H9 (cell line): ENCODE measurements at regions not wholly inside any gene's neighbourhood (a gene's known extent, or its start where the extent isn't known, plus 50 kb on each side); places are given as distances from the start of the nearest gene placed in this dataset.

ENCODE experiments used
- DNase-seq: peaks from one replicate; pipeline ENCODE4 v3.0.0-alpha.2; 2017
- H2AFZ ChIP-seq: one replicate; pipeline ENCODE4 v1.6.1; 2013; ENCODE audit warnings: mild to moderate bottlenecking, low read length, control low read depth, moderate library complexity
- H2AK5ac ChIP-seq: 2 replicates; pipeline ENCODE4 v1.6.1; 2013; ENCODE audit warnings: low read length, control low read depth, mixed read lengths; ENCODE audit not compliant: insufficient read length
- H2BK120ac ChIP-seq: one replicate; pipeline ENCODE4 v1.6.1; 2013; ENCODE audit warnings: low read depth, mild to moderate bottlenecking, low read length, control low read depth, inconsistent platforms; ENCODE audit not compliant: poor library complexity, severe bottlenecking
- H2BK12ac ChIP-seq: 2 replicates; pipeline ENCODE4 v1.6.1; 2013; ENCODE audit warnings: low read length, control low read depth, mixed read lengths, low read depth; ENCODE audit not compliant: insufficient read length
- H2BK15ac ChIP-seq: 2 replicates; pipeline ENCODE4 v1.6.1; 2013; ENCODE audit warnings: low read depth, low read length, control low read depth
- H2BK20ac ChIP-seq: one replicate; pipeline ENCODE4 v1.6.1; 2013; ENCODE audit warnings: low read depth, mild to moderate bottlenecking, low read length, control low read depth, inconsistent platforms; ENCODE audit not compliant: poor library complexity, severe bottlenecking
- H2BK5ac ChIP-seq: 2 replicates; pipeline ENCODE4 v1.6.1; 2013; ENCODE audit warnings: low read length, control low read depth, mixed read lengths; ENCODE audit not compliant: insufficient read length
- H3K14ac ChIP-seq: 2 replicates; pipeline ENCODE4 v1.6.1; 2013; ENCODE audit warnings: low read length, control low read depth; ENCODE audit not compliant: insufficient read depth
- H3K18ac ChIP-seq: 2 replicates; pipeline ENCODE4 v1.6.1; 2013; ENCODE audit warnings: low read depth, mild to moderate bottlenecking, mixed read lengths, low read length, control low read depth; ENCODE audit not compliant: insufficient read length
- H3K23ac ChIP-seq: 2 replicates; pipeline ENCODE4 v1.6.1; 2013; ENCODE audit warnings: low read length, control low read depth, mixed read lengths, low read depth; ENCODE audit not compliant: insufficient read length
- H3K23me2 ChIP-seq: 2 replicates; pipeline ENCODE4 v1.6.1; 2013; ENCODE audit warnings: low read depth, mild to moderate bottlenecking, mixed read lengths, low read length, control low read depth; ENCODE audit not compliant: insufficient read length, poor library complexity, severe bottlenecking
- H3K27ac ChIP-seq: 2 replicates; pipeline ENCODE4 v1.5.1; 2013; ENCODE audit warnings: low read length, control low read depth, mixed read lengths, low read depth; ENCODE audit not compliant: insufficient read length
- H3K27me3 ChIP-seq: 2 replicates; pipeline ENCODE4 v1.6.1; 2013; ENCODE audit warnings: low read length, control low read depth, inconsistent platforms; ENCODE audit not compliant: insufficient read depth
- H3K4ac ChIP-seq: 2 replicates; pipeline ENCODE4 v1.6.1; 2013; ENCODE audit warnings: low read depth, mild to moderate bottlenecking, control low read depth, inconsistent platforms, low read length, moderate library complexity
- H3K4me1 ChIP-seq: 2 replicates; pipeline ENCODE4 v1.6.1; 2013; ENCODE audit warnings: low read length, control low read depth, inconsistent platforms; ENCODE audit not compliant: insufficient read depth
- H3K4me2 ChIP-seq: 2 replicates; pipeline ENCODE4 v1.6.1; 2013; ENCODE audit warnings: low read length, control low read depth, mixed read lengths; ENCODE audit not compliant: insufficient read length, insufficient read depth
- H3K56ac ChIP-seq: 2 replicates; pipeline ENCODE4 v1.6.1; 2013; ENCODE audit warnings: low read depth, mild to moderate bottlenecking, mixed read lengths, low read length, control low read depth; ENCODE audit not compliant: insufficient read length
- H3K79me1 ChIP-seq: 2 replicates; pipeline ENCODE4 v1.6.1; 2013; ENCODE audit warnings: low read depth, mild to moderate bottlenecking, moderate library complexity, low read length, control low read depth, inconsistent platforms; ENCODE audit not compliant: insufficient read depth, poor library complexity, severe bottlenecking
- H3K79me2 ChIP-seq: 2 replicates; pipeline ENCODE4 v1.6.1; 2013; ENCODE audit warnings: low read length, control low read depth, inconsistent platforms; ENCODE audit not compliant: insufficient read depth
- H3K9ac ChIP-seq: 2 replicates; pipeline ENCODE4 v1.6.1; 2013; ENCODE audit warnings: low read length, control low read depth, mixed read lengths; ENCODE audit not compliant: insufficient read length; ENCODE audit errors: extremely low read depth
- H3K9me3 ChIP-seq: one replicate; pipeline ENCODE4 v1.6.1; 2013; ENCODE audit warnings: low read depth, low read length, inconsistent platforms; ENCODE audit not compliant: control insufficient read depth
- H3T11ph ChIP-seq: one replicate; pipeline ENCODE4 v1.6.1; 2013; ENCODE audit warnings: mild to moderate bottlenecking, low read length, control low read depth, inconsistent platforms
- H4K20me1 ChIP-seq: one replicate; pipeline ENCODE4 v1.6.1; 2013; ENCODE audit not compliant: control insufficient read depth, insufficient read length, insufficient read depth
- H4K5ac ChIP-seq: 2 replicates; pipeline ENCODE4 v1.6.1; 2013; ENCODE audit warnings: low read depth, mild to moderate bottlenecking, mixed read lengths, low read length, control low read depth; ENCODE audit not compliant: insufficient read length
- H4K8ac ChIP-seq: replicated peaks from 2 replicates; pipeline ENCODE4 v1.6.1; 2013; ENCODE audit warnings: low read length, control low read depth, mixed read lengths, low read depth; ENCODE audit not compliant: insufficient read length
- H4K91ac ChIP-seq: 2 replicates; pipeline ENCODE4 v1.6.1; 2013; ENCODE audit warnings: low read depth, mild to moderate bottlenecking, moderate library complexity, mixed read lengths, low read length, control low read depth; ENCODE audit not compliant: insufficient read length
- H3K27ac Mint-ChIP-seq, 3 experiments: 2 replicates in 2 of 3; 3 replicates in 1 of 3; pipeline ENCODE4 v1.8.0; 2020 to 2021; ENCODE audit warnings: mixed read lengths in 3 of 3, mild to moderate bottlenecking in 1 of 3, moderate library complexity in 1 of 3
- H3K27me3 Mint-ChIP-seq: 2 replicates; pipeline ENCODE4 v1.8.0; 2021; ENCODE audit warnings: low read depth, mild to moderate bottlenecking, moderate library complexity, mixed read lengths
- H3K36me3 Mint-ChIP-seq, 3 experiments: 2 replicates in 2 of 3; 3 replicates in 1 of 3; pipeline ENCODE4 v1.8.0; 2020 to 2021; ENCODE audit warnings: low read depth in 3 of 3, mixed read lengths in 3 of 3; ENCODE audit not compliant: insufficient read depth in 1 of 3
- H3K4me1 Mint-ChIP-seq, 2 experiments: 2 replicates each; pipeline ENCODE4 v1.8.0; 2020; ENCODE audit warnings: mixed read lengths in 2 of 2
- H3K4me3 Mint-ChIP-seq, 2 experiments: 2 replicates in 1 of 2; 3 replicates in 1 of 2; pipeline ENCODE4 v1.8.0; 2020 to 2021; ENCODE audit warnings: mild to moderate bottlenecking in 2 of 2, mixed read lengths in 2 of 2, moderate library complexity in 1 of 2
- H3K9me3 Mint-ChIP-seq, 2 experiments: 2 replicates in 1 of 2; 3 replicates in 1 of 2; pipeline ENCODE4 v1.8.0; 2020; ENCODE audit warnings: mild to moderate bottlenecking in 2 of 2, mixed read lengths in 2 of 2, moderate library complexity in 1 of 2
- WGBS: extraction: QIAGEN DNeasy Blood & Tissue Kit; methylation state at CpG from one replicate; pipeline ENCODE4 v1.1.7; 2013; ENCODE audit warnings: missing lambda C conversion rate, low lambda C conversion rate, mixed read lengths; ENCODE audit not compliant: insufficient read length; ENCODE audit errors: extremely low coverage; 5-methylcytosine and 5-hydroxymethylcytosine counted together
- TF ChIP-seq, protein P1 (sequence below): fragments of 200-600 bp; sonication (generic); conservative IDR thresholded peaks from 3 replicates; pipeline ENCODE4 v1.8.0; 2021; ENCODE audit warnings: antibody characterized with exemption, mild to moderate bottlenecking

DNA sequence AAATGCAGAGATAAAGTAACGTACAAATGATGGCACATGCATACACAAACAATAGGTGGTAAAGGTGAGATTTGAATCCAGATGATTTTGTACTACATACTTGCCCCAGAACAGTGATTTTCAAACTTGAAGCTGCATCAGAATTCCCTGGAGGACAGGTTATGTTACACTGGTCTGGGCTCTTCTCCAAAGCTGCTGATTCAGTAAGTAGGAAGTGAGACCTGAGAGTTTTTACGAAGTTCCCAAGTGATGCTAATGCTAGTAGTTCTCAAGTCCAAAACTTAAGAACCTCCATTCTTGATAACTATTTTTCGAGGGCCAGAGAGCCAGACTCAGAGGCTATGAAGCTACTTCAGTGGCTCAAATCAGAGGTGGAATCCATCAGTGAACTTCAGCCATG, 159.0 kb upstream of the POM121L12 start:
- Histone ChIP-seq H2BK12ac (no peak overlapping the region), H2BK20ac (no peak overlapping the region), H2BK5ac (no peak overlapping the region), H3K79me2 (no peaks in the 10 kb centered on the region), H3K23ac (no peak overlapping the region), H2BK120ac (no peak overlapping the region), H3K4ac (no peak overlapping the region), H3K9ac (no peak overlapping the region), H3K27ac (no peak overlapping the region), H2BK15ac (no peak overlapping the region), H3K14ac (no peak overlapping the region), H3K9me3 (no peaks in the 10 kb centered on the region), H4K20me1 (no peaks in the 10 kb centered on the region), H3T11ph (no peak overlapping the region), H3K27me3 (no peaks in the 10 kb centered on the region), H2AFZ (no peak overlapping the region), H3K4me1 (no peaks in the 10 kb centered on the region), H2AK5ac (no peak overlapping the region), H3K56ac (no peak overlapping the region), H4K91ac (no peak overlapping the region), H4K8ac (no peak overlapping the region), H3K18ac (no peak overlapping the region), H3K23me2 (no peaks in the 10 kb centered on the region), H3K79me1 (no peaks in the 10 kb centered on the region), H4K5ac (no peak overlapping the region), H3K4me2 (no peak overlapping the region)
- Mint-ChIP-seq H3K27ac (no peak overlapping the region), H3K4me1 (no peaks in the 10 kb centered on the region), H3K27me3 (no peaks in the 10 kb centered on the region), H3K9me3 (peaks cover 6 to 8% of the 10 kb centered on the region in 2 experiments), H3K36me3 (peaks cover 0 to 2% (median 1%) of the 10 kb centered on the region in 3 experiments; a peak in 3 of 7 replicates), H3K4me3 (no peak overlapping the region)
- no peak for DNase-seq
- WGBS, result no CpG with 5 or more reads among the region's 3 CpGs
- TF ChIP-seq, protein P1, sequence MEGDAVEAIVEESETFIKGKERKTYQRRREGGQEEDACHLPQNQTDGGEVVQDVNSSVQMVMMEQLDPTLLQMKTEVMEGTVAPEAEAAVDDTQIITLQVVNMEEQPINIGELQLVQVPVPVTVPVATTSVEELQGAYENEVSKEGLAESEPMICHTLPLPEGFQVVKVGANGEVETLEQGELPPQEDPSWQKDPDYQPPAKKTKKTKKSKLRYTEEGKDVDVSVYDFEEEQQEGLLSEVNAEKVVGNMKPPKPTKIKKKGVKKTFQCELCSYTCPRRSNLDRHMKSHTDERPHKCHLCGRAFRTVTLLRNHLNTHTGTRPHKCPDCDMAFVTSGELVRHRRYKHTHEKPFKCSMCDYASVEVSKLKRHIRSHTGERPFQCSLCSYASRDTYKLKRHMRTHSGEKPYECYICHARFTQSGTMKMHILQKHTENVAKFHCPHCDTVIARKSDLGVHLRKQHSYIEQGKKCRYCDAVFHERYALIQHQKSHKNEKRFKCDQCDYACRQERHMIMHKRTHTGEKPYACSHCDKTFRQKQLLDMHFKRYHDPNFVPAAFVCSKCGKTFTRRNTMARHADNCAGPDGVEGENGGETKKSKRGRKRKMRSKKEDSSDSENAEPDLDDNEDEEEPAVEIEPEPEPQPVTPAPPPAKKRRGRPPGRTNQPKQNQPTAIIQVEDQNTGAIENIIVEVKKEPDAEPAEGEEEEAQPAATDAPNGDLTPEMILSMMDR, result no peak
